A673 (cell line): ENCODE measurements at regions not wholly inside any gene's neighbourhood (a gene's known extent, or its start where the extent isn't known, plus 50 kb on each side); places are given as distances from the start of the nearest gene placed in this dataset.

Experiments
- CTCF ChIP-seq: fragments of 300-800, 200-600 bp; sonication (generic); conservative IDR thresholded peaks from 2 replicates; pipeline ENCODE4 v1.5.1; 2017; ENCODE audit warnings: low read depth, mild to moderate bottlenecking, antibody characterized with exemption, low read length, moderate library complexity, mixed read lengths
- EZH2 ChIP-seq: fragments of 200-600 bp; sonication (generic); IDR thresholded peaks from 2 replicates; pipeline ENCODE4 v1.6.1; 2017; ENCODE audit warnings: borderline replicate concordance, low read depth, mild to moderate bottlenecking, mixed read lengths, antibody characterized with exemption, low read length; ENCODE audit not compliant: poor library complexity, severe bottlenecking

GRCh38 chr17:6240001-6240400 is 169.8 kb downstream of the WSCD1 start:
- TF ChIP-seq CTCF (no peak), EZH2 (no peak)
